ENCODE measurements at regions not wholly inside any gene's neighbourhood (a gene's known extent, or its start where the extent isn't known, plus 50 kb on each side); places are given as distances from the start of the nearest gene placed in this dataset.

DNA sequence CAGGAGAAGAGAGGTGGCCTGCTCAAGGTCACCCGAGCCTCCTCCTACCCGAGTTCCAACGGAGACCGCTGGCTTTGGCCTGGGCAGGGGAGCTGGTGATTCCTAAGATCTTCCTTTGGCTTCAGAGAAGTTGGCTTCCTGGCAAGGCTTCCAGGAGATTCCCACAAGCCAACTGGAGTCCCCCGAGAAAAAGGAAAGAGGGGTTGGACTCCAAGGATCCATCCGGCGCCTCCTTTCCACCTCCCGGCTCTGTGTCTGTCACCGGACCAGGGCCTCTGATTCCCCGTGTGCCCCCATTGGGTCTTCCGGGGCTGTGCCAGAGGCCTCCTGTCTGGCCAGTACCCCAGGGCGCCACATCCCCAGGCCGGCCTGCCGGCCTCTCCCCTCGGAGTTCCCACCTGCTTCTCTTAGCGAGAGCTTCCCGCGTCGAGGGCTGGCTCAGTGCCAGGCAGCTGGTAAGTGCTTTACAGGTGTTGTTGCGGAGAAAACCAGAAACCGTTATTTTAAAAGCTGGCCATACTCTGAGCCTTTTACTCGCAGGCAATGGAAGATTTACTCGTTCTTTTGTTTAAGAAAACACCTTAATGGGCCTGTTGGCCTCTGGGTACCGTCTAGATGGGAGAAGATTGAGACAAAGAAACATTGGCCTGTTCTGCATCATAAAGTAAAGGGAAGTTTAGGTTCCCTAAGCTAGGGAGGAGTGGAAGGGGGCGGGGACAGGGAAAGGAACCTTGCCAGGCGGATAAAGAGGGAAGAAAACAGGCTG lies 258.4 kb upstream of the SDK2 start:
- DNase-seq (ENCODE audit: low read depth): no peak
- no peak overlapping the region for H3K4me3 ChIP-seq (ENCODE audit: low read depth, low read length)
- no peak for TF ChIP-seq CTCF (IDR thresholded peaks at IDR 0.05; ENCODE audit: insufficient read depth, low read depth, low read length)

GRCh38 chr17:73906896-73907870 lies 262.9 kb upstream of the SDK2 start:
- no peak for TF ChIP-seq CTCF (IDR thresholded peaks at IDR 0.05; ENCODE audit: insufficient read depth, low read depth, low read length)
- no peak overlapping the region for H3K4me3 ChIP-seq (ENCODE audit: low read depth, low read length)
- no peak for DNase-seq (ENCODE audit: low read depth)

GRCh38 chr17:73909186-73909585 lies 264.9 kb upstream of the SDK2 start:
- DNase-seq (ENCODE audit: low read depth): no peak
- no peak for TF ChIP-seq CTCF (IDR thresholded peaks at IDR 0.05; ENCODE audit: insufficient read depth, low read depth, low read length)

GRCh38 chr17:73910206-73910605 lies 266.0 kb upstream of the SDK2 start:
- no peak for TF ChIP-seq CTCF (IDR thresholded peaks at IDR 0.05; ENCODE audit: insufficient read depth, low read depth, low read length)
- DNase-seq (ENCODE audit: low read depth): no peak
- no peak overlapping the region for H3K4me3 ChIP-seq (ENCODE audit: low read depth, low read length)

More at GRCh38 chr17:73909186-73909585, 264.9 kb upstream of the SDK2 start:
- no peak overlapping the region for H3K4me3 ChIP-seq (ENCODE audit: low read depth, low read length)

GRCh38 chr17:73910821-73911515 lies 266.7 kb upstream of the SDK2 start:
- H3K4me3 ChIP-seq (ENCODE audit: low read depth, low read length): no peak overlapping the region
- DNase-seq (ENCODE audit: low read depth): no peak
- TF ChIP-seq CTCF (IDR thresholded peaks at IDR 0.05; ENCODE audit: insufficient read depth, low read depth, low read length): no peak

DNA sequence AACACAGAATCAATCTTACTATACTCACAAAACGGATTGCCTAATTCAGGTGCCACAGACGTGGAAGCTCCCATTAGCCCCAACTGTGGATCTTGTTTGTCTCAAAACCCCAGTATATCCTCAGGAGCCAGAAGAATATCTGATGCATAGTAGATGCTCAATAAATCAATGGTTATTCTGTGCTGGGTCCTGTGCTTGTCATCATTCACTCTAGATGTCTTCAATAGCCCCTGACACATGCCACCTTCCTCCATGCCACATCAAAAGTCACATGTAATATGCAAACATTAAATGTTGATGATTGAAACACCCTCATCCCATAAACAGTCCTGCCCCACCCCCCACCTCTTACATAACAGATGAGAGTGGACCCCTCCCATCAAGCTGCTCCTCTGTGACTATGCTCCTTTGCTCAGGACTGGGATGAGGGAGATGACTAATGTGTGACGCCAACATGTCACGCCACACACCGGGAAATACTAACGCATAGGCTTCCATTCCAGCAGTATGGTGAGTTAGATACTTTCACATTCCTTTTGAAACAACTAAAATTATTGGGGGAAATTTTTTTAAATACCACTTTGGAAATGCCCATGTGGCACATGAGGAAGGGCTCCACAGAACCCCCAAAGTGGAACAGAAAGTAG lies 267.6 kb upstream of the SDK2 start:
- DNase-seq (ENCODE audit: low read depth): no peak
- H3K4me3 ChIP-seq (ENCODE audit: low read depth, low read length): no peak overlapping the region
- no peak for TF ChIP-seq CTCF (IDR thresholded peaks at IDR 0.05; ENCODE audit: insufficient read depth, low read depth, low read length)
